ENCODE measurements at regions not wholly inside any gene's neighbourhood (a gene's known extent, or its start where the extent isn't known, plus 50 kb on each side); places are given as distances from the start of the nearest gene placed in this dataset.

DNA sequence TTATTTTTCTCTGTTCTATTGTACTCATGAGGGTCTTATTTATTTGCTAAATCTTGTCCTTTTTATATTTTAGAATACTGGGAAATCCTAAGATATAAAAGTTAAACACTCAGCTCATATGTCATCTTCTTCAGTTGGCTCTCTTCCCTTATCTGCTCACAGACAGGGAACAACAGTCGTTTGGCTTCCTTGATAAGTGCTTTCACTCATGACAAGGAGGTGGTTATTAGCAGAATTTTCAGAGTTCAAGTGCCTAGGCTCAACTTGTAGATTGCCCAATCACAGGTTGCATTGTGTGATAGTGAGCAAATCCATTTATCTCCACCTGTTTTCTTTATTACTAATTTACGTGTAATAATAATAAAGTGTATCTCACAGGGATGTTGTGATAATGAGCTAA lies 620.3 kb upstream of the PCDH20 start:
- TF ChIP-seq, protein P1, sequence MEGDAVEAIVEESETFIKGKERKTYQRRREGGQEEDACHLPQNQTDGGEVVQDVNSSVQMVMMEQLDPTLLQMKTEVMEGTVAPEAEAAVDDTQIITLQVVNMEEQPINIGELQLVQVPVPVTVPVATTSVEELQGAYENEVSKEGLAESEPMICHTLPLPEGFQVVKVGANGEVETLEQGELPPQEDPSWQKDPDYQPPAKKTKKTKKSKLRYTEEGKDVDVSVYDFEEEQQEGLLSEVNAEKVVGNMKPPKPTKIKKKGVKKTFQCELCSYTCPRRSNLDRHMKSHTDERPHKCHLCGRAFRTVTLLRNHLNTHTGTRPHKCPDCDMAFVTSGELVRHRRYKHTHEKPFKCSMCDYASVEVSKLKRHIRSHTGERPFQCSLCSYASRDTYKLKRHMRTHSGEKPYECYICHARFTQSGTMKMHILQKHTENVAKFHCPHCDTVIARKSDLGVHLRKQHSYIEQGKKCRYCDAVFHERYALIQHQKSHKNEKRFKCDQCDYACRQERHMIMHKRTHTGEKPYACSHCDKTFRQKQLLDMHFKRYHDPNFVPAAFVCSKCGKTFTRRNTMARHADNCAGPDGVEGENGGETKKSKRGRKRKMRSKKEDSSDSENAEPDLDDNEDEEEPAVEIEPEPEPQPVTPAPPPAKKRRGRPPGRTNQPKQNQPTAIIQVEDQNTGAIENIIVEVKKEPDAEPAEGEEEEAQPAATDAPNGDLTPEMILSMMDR (IDR thresholded peaks at IDR 0.05), result no peak
- H3K4me1 ChIP-seq, result no peaks in the 10 kb centered on the region
- intact Hi-C loops (cut with DNase I), result no loop called here
- FAIRE-seq (no peak), ATAC-seq (no peak), DNase-seq (no peak)
- WGBS, 2 donors, result 19 to 29% methylated on average over 2 of the region's 2 CpGs
- H3K36me3 ChIP-seq, result no peaks in the 10 kb centered on the region
- no peaks in the 10 kb centered on the region for H3K9me3 ChIP-seq
- no peak overlapping the region for H3K4me3 ChIP-seq
- no peak overlapping the region for H3K27ac ChIP-seq
- H3K27me3 ChIP-seq, result no peaks in the 10 kb centered on the region

DNA sequence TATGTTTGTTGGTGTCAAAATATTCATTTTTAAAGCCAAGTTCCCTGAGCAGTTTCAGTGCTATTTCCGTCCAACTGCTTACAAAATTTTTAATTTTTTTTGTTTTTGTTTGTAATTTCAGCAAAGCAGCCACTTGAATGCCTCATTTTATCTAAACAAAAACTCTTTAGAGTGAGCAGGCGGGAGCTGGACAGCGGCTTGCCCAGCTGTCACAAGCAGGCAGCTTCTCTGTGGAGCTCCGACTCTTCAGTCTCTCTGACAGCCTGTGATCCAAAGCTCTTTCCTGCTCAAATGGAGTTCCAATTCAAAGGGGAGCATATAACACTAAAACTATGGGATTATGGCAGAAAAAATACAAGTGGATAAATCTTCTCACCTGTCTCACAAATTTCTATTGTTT lies 618.3 kb upstream of the PCDH20 start:
- H3K4me3 ChIP-seq, result no peak overlapping the region
- DNase-seq (no peak), ATAC-seq (no peak), FAIRE-seq (no peak)
- WGBS, 2 donors, result 42 to 43% methylated on average over 4 of the region's 4 CpGs
- H3K36me3 ChIP-seq, result no peaks in the 10 kb centered on the region
- no peak overlapping the region for H3K27ac ChIP-seq
- H3K9me3 ChIP-seq, result no peaks in the 10 kb centered on the region
- intact Hi-C loops (cut with DNase I), result no loop called here
- no peaks in the 10 kb centered on the region for H3K4me1 ChIP-seq
- TF ChIP-seq, protein P1 (IDR thresholded peaks at IDR 0.05), result no peak
- H3K27me3 ChIP-seq, result no peaks in the 10 kb centered on the region

DNA sequence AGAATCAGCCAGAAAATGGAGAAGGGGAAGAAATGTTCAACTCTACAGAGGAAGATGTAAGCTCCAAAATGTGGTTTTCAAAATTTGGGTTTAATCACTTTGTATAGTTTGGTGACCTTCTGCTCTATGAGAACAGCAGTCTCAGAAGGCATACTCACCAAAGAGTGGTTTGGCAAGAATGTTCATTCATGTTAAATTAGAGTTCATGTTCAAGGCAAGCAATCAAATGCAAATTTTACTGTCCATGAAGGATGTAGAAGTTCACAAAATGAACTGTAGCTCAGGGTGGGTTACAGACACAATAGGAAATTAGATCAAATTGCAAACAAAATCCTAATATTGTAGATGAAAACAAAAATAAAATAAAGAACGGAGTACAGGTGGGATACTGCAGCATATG lies 606.7 kb upstream of the PCDH20 start:
- intact Hi-C loops (cut with DNase I), result no loop called here
- Histone ChIP-seq H3K36me3 (no peaks in the 10 kb centered on the region), H3K4me1 (no peaks in the 10 kb centered on the region), H3K27ac (no peak overlapping the region), H3K4me3 (no peak overlapping the region), H3K27me3 (no peaks in the 10 kb centered on the region), H3K9me3 (no peaks in the 10 kb centered on the region)
- FAIRE-seq, result no peak
- WGBS, 2 donors, result 77 to 88% methylated on average over 1 of the region's 1 CpG
- DNase-seq, result no peak
- no peak for ATAC-seq
- TF ChIP-seq, protein P1 (IDR thresholded peaks at IDR 0.05), result no peak

DNA sequence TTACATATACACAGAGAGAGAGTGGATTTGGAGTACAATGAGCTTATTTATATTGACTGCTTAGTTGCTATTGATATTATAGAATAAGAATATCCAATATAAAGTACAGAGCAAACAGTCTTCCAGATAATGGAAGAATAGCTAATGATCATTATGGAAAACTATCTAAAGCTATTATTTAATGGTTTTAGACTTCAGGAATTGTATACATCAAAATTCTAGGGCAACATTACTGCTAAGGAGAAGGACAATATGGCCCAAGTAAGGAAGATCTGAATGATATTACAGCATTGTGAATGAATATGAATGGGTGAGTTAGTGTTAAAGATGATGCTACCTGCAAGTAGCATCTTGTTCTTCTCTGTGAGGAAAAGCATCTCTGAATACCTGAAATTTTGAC lies 604.2 kb upstream of the PCDH20 start:
- H3K27me3 ChIP-seq, result no peaks in the 10 kb centered on the region
- no peak for DNase-seq
- ATAC-seq, result no peak
- no peaks in the 10 kb centered on the region for H3K36me3 ChIP-seq
- no peak overlapping the region for H3K4me3 ChIP-seq
- H3K4me1 ChIP-seq, result no peaks in the 10 kb centered on the region
- no peaks in the 10 kb centered on the region for H3K9me3 ChIP-seq
- TF ChIP-seq, protein P1 (IDR thresholded peaks at IDR 0.05), result no peak
- intact Hi-C loops (cut with DNase I), result no loop called here
- no peak for FAIRE-seq
- H3K27ac ChIP-seq, result no peak overlapping the region

DNA sequence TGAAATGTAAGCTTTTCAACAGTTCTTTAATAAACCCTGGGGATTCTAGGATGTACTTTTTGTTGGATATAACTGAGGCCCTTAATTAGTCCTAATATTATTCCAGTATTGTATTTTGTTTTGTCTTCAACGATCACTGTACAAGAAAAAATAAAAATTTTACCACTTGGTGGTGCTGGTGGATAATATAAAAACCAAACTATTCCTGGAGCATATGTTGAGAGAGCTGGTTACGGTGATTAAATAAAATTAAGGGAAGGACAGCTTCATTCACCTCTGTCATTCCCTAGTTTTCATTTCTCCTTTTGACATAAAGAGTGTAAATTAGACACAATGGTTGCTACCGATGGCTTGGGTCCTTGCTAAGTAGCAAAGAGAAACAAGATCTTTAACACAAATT lies 598.6 kb upstream of the PCDH20 start:
- Histone ChIP-seq H3K36me3 (no peaks in the 10 kb centered on the region), H3K4me1 (no peaks in the 10 kb centered on the region), H3K9me3 (no peaks in the 10 kb centered on the region), H3K27ac (no peak overlapping the region), H3K4me3 (no peak overlapping the region), H3K27me3 (no peaks in the 10 kb centered on the region)
- DNase-seq, result no peak
- intact Hi-C loops (cut with DNase I), result no loop called here
- peak in 2 of 4 donors; percentile 44 to 47 for ATAC-seq
- FAIRE-seq, result peak; percentile 9
- TF ChIP-seq, protein P1 (IDR thresholded peaks at IDR 0.05), result no peak
- WGBS, 2 donors, result 10 to 21% methylated on average over 3 of the region's 3 CpGs

All from pancreas (tissue), 10 donors.